HEK293T (cell line): ENCODE measurements at regions not wholly inside any gene's neighbourhood (a gene's known extent, or its start where the extent isn't known, plus 50 kb on each side); places are given as distances from the start of the nearest gene placed in this dataset.

Experiments
- ARNT ChIP-seq: fragments of 450-650 bp; IDR thresholded peaks from 2 replicates; pipeline ENCODE4 v1.6.1; 2017; ENCODE audit warnings: mild to moderate bottlenecking
- BHLHE40 ChIP-seq: fragments of 450-650 bp; IDR thresholded peaks from 2 replicates; pipeline ENCODE4 v1.6.1; 2016; ENCODE audit warnings: mild to moderate bottlenecking, moderate library complexity, borderline replicate concordance
- SUZ12 ChIP-seq: fragments of 450-650 bp; IDR thresholded peaks from 2 replicates; pipeline ENCODE4 v1.6.1; 2016; ENCODE audit warnings: mild to moderate bottlenecking

DNA sequence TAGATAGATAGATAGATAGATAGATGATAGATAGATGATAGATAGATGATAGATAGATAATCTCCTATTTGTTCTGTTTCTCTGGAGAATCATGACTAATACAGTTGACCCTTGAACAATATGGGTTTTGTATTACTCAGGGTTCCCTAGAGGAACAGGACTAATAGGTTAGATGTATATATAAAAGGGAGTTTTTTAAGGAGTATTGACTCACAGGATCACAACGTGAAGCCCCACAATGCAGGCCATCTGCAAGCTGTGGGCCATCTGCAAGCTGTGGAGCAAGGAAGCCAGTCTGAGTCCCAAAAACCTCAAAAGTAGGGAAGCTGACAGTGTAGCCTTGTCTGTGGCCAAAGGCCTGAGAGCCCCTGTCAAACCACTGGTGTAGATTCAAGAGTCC lies 67.6 kb downstream of the PYDC2 start:
- TF ChIP-seq ARNT, result no peak
- no peak for TF ChIP-seq SUZ12
- no peak for TF ChIP-seq BHLHE40
